H9 (cell line): ENCODE measurements at regions not wholly inside any gene's neighbourhood (a gene's known extent, or its start where the extent isn't known, plus 50 kb on each side); places are given as distances from the start of the nearest gene placed in this dataset.

Source experiments
- DNase-seq: peaks from one replicate; pipeline ENCODE4 v3.0.0-alpha.2; 2017
- H2AFZ ChIP-seq: one replicate; pipeline ENCODE4 v1.6.1; 2013; ENCODE audit warnings: mild to moderate bottlenecking, low read length, control low read depth, moderate library complexity
- H2AK5ac ChIP-seq: 2 replicates; pipeline ENCODE4 v1.6.1; 2013; ENCODE audit warnings: low read length, control low read depth, mixed read lengths; ENCODE audit not compliant: insufficient read length
- H2BK120ac ChIP-seq: one replicate; pipeline ENCODE4 v1.6.1; 2013; ENCODE audit warnings: low read depth, mild to moderate bottlenecking, low read length, control low read depth, inconsistent platforms; ENCODE audit not compliant: poor library complexity, severe bottlenecking
- H2BK12ac ChIP-seq: 2 replicates; pipeline ENCODE4 v1.6.1; 2013; ENCODE audit warnings: low read length, control low read depth, mixed read lengths, low read depth; ENCODE audit not compliant: insufficient read length
- H2BK15ac ChIP-seq: 2 replicates; pipeline ENCODE4 v1.6.1; 2013; ENCODE audit warnings: low read depth, low read length, control low read depth
- H2BK20ac ChIP-seq: one replicate; pipeline ENCODE4 v1.6.1; 2013; ENCODE audit warnings: low read depth, mild to moderate bottlenecking, low read length, control low read depth, inconsistent platforms; ENCODE audit not compliant: poor library complexity, severe bottlenecking
- H2BK5ac ChIP-seq: 2 replicates; pipeline ENCODE4 v1.6.1; 2013; ENCODE audit warnings: low read length, control low read depth, mixed read lengths; ENCODE audit not compliant: insufficient read length
- H3K14ac ChIP-seq: 2 replicates; pipeline ENCODE4 v1.6.1; 2013; ENCODE audit warnings: low read length, control low read depth; ENCODE audit not compliant: insufficient read depth
- H3K18ac ChIP-seq: 2 replicates; pipeline ENCODE4 v1.6.1; 2013; ENCODE audit warnings: low read depth, mild to moderate bottlenecking, mixed read lengths, low read length, control low read depth; ENCODE audit not compliant: insufficient read length
- H3K23ac ChIP-seq: 2 replicates; pipeline ENCODE4 v1.6.1; 2013; ENCODE audit warnings: low read length, control low read depth, mixed read lengths, low read depth; ENCODE audit not compliant: insufficient read length
- H3K23me2 ChIP-seq: 2 replicates; pipeline ENCODE4 v1.6.1; 2013; ENCODE audit warnings: low read depth, mild to moderate bottlenecking, mixed read lengths, low read length, control low read depth; ENCODE audit not compliant: insufficient read length, poor library complexity, severe bottlenecking
- H3K27ac ChIP-seq: 2 replicates; pipeline ENCODE4 v1.5.1; 2013; ENCODE audit warnings: low read length, control low read depth, mixed read lengths, low read depth; ENCODE audit not compliant: insufficient read length
- H3K27me3 ChIP-seq: 2 replicates; pipeline ENCODE4 v1.6.1; 2013; ENCODE audit warnings: low read length, control low read depth, inconsistent platforms; ENCODE audit not compliant: insufficient read depth
- H3K4ac ChIP-seq: 2 replicates; pipeline ENCODE4 v1.6.1; 2013; ENCODE audit warnings: low read depth, mild to moderate bottlenecking, control low read depth, inconsistent platforms, low read length, moderate library complexity
- H3K4me1 ChIP-seq: 2 replicates; pipeline ENCODE4 v1.6.1; 2013; ENCODE audit warnings: low read length, control low read depth, inconsistent platforms; ENCODE audit not compliant: insufficient read depth
- H3K4me2 ChIP-seq: 2 replicates; pipeline ENCODE4 v1.6.1; 2013; ENCODE audit warnings: low read length, control low read depth, mixed read lengths; ENCODE audit not compliant: insufficient read length, insufficient read depth
- H3K56ac ChIP-seq: 2 replicates; pipeline ENCODE4 v1.6.1; 2013; ENCODE audit warnings: low read depth, mild to moderate bottlenecking, mixed read lengths, low read length, control low read depth; ENCODE audit not compliant: insufficient read length
- H3K79me1 ChIP-seq: 2 replicates; pipeline ENCODE4 v1.6.1; 2013; ENCODE audit warnings: low read depth, mild to moderate bottlenecking, moderate library complexity, low read length, control low read depth, inconsistent platforms; ENCODE audit not compliant: insufficient read depth, poor library complexity, severe bottlenecking
- H3K79me2 ChIP-seq: 2 replicates; pipeline ENCODE4 v1.6.1; 2013; ENCODE audit warnings: low read length, control low read depth, inconsistent platforms; ENCODE audit not compliant: insufficient read depth
- H3K9ac ChIP-seq: 2 replicates; pipeline ENCODE4 v1.6.1; 2013; ENCODE audit warnings: low read length, control low read depth, mixed read lengths; ENCODE audit not compliant: insufficient read length; ENCODE audit errors: extremely low read depth
- H3K9me3 ChIP-seq: one replicate; pipeline ENCODE4 v1.6.1; 2013; ENCODE audit warnings: low read depth, low read length, inconsistent platforms; ENCODE audit not compliant: control insufficient read depth
- H3T11ph ChIP-seq: one replicate; pipeline ENCODE4 v1.6.1; 2013; ENCODE audit warnings: mild to moderate bottlenecking, low read length, control low read depth, inconsistent platforms
- H4K20me1 ChIP-seq: one replicate; pipeline ENCODE4 v1.6.1; 2013; ENCODE audit not compliant: control insufficient read depth, insufficient read length, insufficient read depth
- H4K5ac ChIP-seq: 2 replicates; pipeline ENCODE4 v1.6.1; 2013; ENCODE audit warnings: low read depth, mild to moderate bottlenecking, mixed read lengths, low read length, control low read depth; ENCODE audit not compliant: insufficient read length
- H4K8ac ChIP-seq: replicated peaks from 2 replicates; pipeline ENCODE4 v1.6.1; 2013; ENCODE audit warnings: low read length, control low read depth, mixed read lengths, low read depth; ENCODE audit not compliant: insufficient read length
- H4K91ac ChIP-seq: 2 replicates; pipeline ENCODE4 v1.6.1; 2013; ENCODE audit warnings: low read depth, mild to moderate bottlenecking, moderate library complexity, mixed read lengths, low read length, control low read depth; ENCODE audit not compliant: insufficient read length
- H3K27ac Mint-ChIP-seq, 3 experiments: 2 replicates in 2 of 3; 3 replicates in 1 of 3; pipeline ENCODE4 v1.8.0; 2020 to 2021; ENCODE audit warnings: mixed read lengths in 3 of 3, mild to moderate bottlenecking in 1 of 3, moderate library complexity in 1 of 3
- H3K27me3 Mint-ChIP-seq: 2 replicates; pipeline ENCODE4 v1.8.0; 2021; ENCODE audit warnings: low read depth, mild to moderate bottlenecking, moderate library complexity, mixed read lengths
- H3K36me3 Mint-ChIP-seq, 3 experiments: 2 replicates in 2 of 3; 3 replicates in 1 of 3; pipeline ENCODE4 v1.8.0; 2020 to 2021; ENCODE audit warnings: low read depth in 3 of 3, mixed read lengths in 3 of 3; ENCODE audit not compliant: insufficient read depth in 1 of 3
- H3K4me1 Mint-ChIP-seq, 2 experiments: 2 replicates each; pipeline ENCODE4 v1.8.0; 2020; ENCODE audit warnings: mixed read lengths in 2 of 2
- H3K4me3 Mint-ChIP-seq, 2 experiments: 2 replicates in 1 of 2; 3 replicates in 1 of 2; pipeline ENCODE4 v1.8.0; 2020 to 2021; ENCODE audit warnings: mild to moderate bottlenecking in 2 of 2, mixed read lengths in 2 of 2, moderate library complexity in 1 of 2
- H3K9me3 Mint-ChIP-seq, 2 experiments: 2 replicates in 1 of 2; 3 replicates in 1 of 2; pipeline ENCODE4 v1.8.0; 2020; ENCODE audit warnings: mild to moderate bottlenecking in 2 of 2, mixed read lengths in 2 of 2, moderate library complexity in 1 of 2
- whole genome bisulfite sequencing: extraction: QIAGEN DNeasy Blood & Tissue Kit; methylation state at CpG from one replicate; pipeline ENCODE4 v1.1.7; 2013; ENCODE audit warnings: missing lambda C conversion rate, low lambda C conversion rate, mixed read lengths; ENCODE audit not compliant: insufficient read length; ENCODE audit errors: extremely low coverage; 5-methylcytosine and 5-hydroxymethylcytosine counted together
- TF ChIP-seq, protein P1 (sequence below): fragments of 200-600 bp; sonication (generic); conservative IDR thresholded peaks from 3 replicates; pipeline ENCODE4 v1.8.0; 2021; ENCODE audit warnings: antibody characterized with exemption, mild to moderate bottlenecking

DNA sequence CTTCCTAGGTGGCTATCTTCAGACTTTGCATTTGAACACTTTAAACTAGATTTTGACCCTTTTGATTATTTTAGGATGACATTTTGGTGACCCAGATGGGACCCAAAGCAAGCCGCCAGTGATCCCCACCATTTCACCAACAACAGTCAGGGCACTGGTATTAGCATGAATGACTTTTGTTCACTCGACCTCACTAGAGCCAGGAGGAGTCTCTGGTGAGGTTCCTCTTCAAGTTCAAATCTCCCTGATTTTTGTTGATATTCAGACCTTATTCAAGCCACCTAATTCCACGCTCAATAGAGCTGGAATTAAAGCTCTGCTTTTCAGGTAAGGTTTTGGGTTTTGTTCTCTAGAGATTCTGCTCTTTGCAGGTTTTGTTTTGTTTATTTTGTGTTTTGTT lies 202.3 kb downstream of the MREG start:
- H3K27me3 ChIP-seq, result no peaks in the 10 kb centered on the region
- no peak overlapping the region for H3K4me3 Mint-ChIP-seq
- no peak overlapping the region for H4K8ac ChIP-seq
- no peaks in the 10 kb centered on the region for H3K23me2 ChIP-seq
- H3K4me2 ChIP-seq, result no peak overlapping the region
- H3K4me1 ChIP-seq, result no peaks in the 10 kb centered on the region
- no peak overlapping the region for H3K27ac ChIP-seq
- H3K14ac ChIP-seq, result no peak overlapping the region
- H4K5ac ChIP-seq, result no peak overlapping the region
- H3K4me1 Mint-ChIP-seq, result peaks cover 18 to 19% of the 10 kb centered on the region in 2 experiments
- H3K36me3 Mint-ChIP-seq, result no peaks in the 10 kb centered on the region
- H2AK5ac ChIP-seq, result no peak overlapping the region
- no peak for DNase-seq
- no peak overlapping the region for H3T11ph ChIP-seq
- no peaks in the 10 kb centered on the region for H3K27me3 Mint-ChIP-seq
- no peaks in the 10 kb centered on the region for H4K20me1 ChIP-seq
- H3K9me3 ChIP-seq, result no peaks in the 10 kb centered on the region
- H4K91ac ChIP-seq, result no peak overlapping the region
- H3K27ac Mint-ChIP-seq, result no peak overlapping the region
- no peak overlapping the region for H3K4ac ChIP-seq
- H3K56ac ChIP-seq, result no peak overlapping the region
- H2BK120ac ChIP-seq, result no peak overlapping the region
- H2BK5ac ChIP-seq, result no peak overlapping the region
- H2BK20ac ChIP-seq, result no peak overlapping the region
- no CpG with 5 or more reads among the region's 3 CpGs for WGBS
- H3K23ac ChIP-seq, result no peak overlapping the region
- H2BK15ac ChIP-seq, result no peak overlapping the region
- TF ChIP-seq, protein P1, sequence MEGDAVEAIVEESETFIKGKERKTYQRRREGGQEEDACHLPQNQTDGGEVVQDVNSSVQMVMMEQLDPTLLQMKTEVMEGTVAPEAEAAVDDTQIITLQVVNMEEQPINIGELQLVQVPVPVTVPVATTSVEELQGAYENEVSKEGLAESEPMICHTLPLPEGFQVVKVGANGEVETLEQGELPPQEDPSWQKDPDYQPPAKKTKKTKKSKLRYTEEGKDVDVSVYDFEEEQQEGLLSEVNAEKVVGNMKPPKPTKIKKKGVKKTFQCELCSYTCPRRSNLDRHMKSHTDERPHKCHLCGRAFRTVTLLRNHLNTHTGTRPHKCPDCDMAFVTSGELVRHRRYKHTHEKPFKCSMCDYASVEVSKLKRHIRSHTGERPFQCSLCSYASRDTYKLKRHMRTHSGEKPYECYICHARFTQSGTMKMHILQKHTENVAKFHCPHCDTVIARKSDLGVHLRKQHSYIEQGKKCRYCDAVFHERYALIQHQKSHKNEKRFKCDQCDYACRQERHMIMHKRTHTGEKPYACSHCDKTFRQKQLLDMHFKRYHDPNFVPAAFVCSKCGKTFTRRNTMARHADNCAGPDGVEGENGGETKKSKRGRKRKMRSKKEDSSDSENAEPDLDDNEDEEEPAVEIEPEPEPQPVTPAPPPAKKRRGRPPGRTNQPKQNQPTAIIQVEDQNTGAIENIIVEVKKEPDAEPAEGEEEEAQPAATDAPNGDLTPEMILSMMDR, result no peak
- no peaks in the 10 kb centered on the region for H3K79me2 ChIP-seq
- no peak overlapping the region for H2AFZ ChIP-seq
- no peaks in the 10 kb centered on the region for H3K79me1 ChIP-seq
- H3K9me3 Mint-ChIP-seq, result no peaks in the 10 kb centered on the region
- no peak overlapping the region for H3K9ac ChIP-seq
- H3K18ac ChIP-seq, result no peak overlapping the region
- no peak overlapping the region for H2BK12ac ChIP-seq
